SH-SY5Y (cell line): ENCODE measurements at regions not wholly inside any gene's neighbourhood (a gene's known extent, or its start where the extent isn't known, plus 50 kb on each side); places are given as distances from the start of the nearest gene placed in this dataset.

Experiments used
- GATA2 ChIP-seq: IDR thresholded peaks from 2 replicates; pipeline ENCODE4 v1.6.1; 2011; ENCODE audit warnings: mild to moderate bottlenecking, low read depth, low read length
- GATA3 ChIP-seq: IDR thresholded peaks from 2 replicates; pipeline ENCODE4 v1.6.1; 2011; ENCODE audit warnings: low read depth, mild to moderate bottlenecking, low read length, moderate library complexity

DNA sequence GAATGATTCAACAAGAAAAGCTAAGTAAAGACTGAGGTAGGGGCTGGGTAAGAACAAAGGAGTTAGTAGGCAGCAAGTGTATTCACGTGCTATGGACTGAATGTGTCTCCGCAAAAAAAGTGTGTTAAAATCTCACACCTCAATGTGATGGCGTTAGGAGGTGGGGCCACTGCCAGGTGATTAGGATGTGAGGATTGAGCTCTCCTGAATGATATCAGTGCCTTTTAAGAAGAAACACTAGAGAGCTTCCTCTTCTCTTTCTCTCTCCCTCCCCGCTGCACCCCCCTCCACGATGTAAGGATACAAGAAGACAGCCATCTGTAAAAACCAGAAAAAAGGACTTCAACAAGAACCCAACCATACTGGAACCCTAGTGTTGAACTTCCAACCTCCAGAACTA, 396.1 kb upstream of the PLXNA2 start:
- no peak for TF ChIP-seq GATA2
- TF ChIP-seq GATA3, result no peak
